Stomach (tissue), 4 donors: ENCODE measurements at regions not wholly inside any gene's neighbourhood (a gene's known extent, or its start where the extent isn't known, plus 50 kb on each side); places are given as distances from the start of the nearest gene placed in this dataset.
"Not testable (repeated sequence)": the region's sequence is repeated elsewhere in the genome, so short reads cannot be mapped to it uniquely, and the experiment has no call there.

Experiments used
- EP300 ChIP-seq: sonication (generic); formaldehyde crosslinking; IDR thresholded peaks from one replicate; pipeline ENCODE4 v1.6.1; 2017; ENCODE audit warnings: antibody characterized with exemption
- POLR2A ChIP-seq, 4 donors: fragments of 450-650 bp; IDR thresholded peaks; one replicate each; pipeline ENCODE4 v1.6.1; 2016; ENCODE audit warnings: antibody characterized with exemption in 4 of 4, control low read depth in 2 of 4, mild to moderate bottlenecking in 1 of 4, moderate library complexity in 1 of 4
- POLR2AphosphoS5 ChIP-seq, 3 donors: sonication (generic); formaldehyde crosslinking; IDR thresholded peaks; one replicate each; pipeline ENCODE4 v1.6.1; 2016; ENCODE audit warnings: antibody characterized with exemption in 3 of 3
- TF ChIP-seq, protein P1 (sequence below), 7 experiments: fragments of 450-650 bp in 4 of 7; fragments of 200-600 bp in 3 of 7; sonication (generic) in 3 of 7; IDR thresholded peaks; one replicate each; pipeline ENCODE4 v1.5.1; 2016 to 2019; ENCODE audit warnings: antibody characterized with exemption in 7 of 7, control low read depth in 2 of 7, mild to moderate bottlenecking in 1 of 7

DNA sequence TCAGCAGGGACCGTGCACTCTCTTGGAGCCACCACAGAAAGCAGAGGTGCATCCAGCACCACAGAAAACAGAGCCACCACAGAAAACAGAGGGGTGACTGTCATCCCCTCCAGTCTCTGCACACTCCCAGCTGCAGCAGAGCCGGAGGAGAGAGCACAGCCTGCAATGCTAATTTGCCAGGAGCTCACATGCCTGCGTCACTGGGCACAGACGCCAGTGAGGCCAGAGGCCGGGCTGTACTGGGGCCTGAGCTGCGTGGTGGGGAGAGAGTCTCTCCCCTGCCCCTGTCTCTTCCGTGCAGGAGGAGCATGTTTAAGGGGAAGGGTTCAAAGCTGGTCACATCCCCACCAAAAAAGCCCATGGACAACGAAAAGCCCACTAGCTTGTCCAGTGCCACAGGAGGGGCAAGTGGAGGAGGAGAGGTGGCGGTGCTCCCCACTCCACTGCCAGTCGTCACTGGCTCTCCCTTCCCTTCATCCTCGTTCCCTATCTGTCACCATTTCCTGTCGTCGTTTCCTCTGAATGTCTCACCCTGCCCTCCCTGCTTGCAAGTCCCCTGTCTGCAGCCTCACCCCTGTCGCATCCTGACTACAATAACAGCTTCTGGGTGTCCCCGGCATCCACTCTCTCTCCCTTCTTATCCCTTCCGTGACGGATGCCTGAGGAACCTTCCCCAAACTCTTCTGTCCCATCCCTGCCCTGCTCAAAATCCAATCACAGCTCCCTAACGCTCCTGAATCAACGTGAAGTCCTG is 260.0 kb downstream of the OR4F29 start:
- TF ChIP-seq, protein P1, sequence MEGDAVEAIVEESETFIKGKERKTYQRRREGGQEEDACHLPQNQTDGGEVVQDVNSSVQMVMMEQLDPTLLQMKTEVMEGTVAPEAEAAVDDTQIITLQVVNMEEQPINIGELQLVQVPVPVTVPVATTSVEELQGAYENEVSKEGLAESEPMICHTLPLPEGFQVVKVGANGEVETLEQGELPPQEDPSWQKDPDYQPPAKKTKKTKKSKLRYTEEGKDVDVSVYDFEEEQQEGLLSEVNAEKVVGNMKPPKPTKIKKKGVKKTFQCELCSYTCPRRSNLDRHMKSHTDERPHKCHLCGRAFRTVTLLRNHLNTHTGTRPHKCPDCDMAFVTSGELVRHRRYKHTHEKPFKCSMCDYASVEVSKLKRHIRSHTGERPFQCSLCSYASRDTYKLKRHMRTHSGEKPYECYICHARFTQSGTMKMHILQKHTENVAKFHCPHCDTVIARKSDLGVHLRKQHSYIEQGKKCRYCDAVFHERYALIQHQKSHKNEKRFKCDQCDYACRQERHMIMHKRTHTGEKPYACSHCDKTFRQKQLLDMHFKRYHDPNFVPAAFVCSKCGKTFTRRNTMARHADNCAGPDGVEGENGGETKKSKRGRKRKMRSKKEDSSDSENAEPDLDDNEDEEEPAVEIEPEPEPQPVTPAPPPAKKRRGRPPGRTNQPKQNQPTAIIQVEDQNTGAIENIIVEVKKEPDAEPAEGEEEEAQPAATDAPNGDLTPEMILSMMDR (IDR thresholded peaks at IDR 0.05): not testable (repeated sequence)
- TF ChIP-seq POLR2A (IDR thresholded peaks at IDR 0.05); POLR2AphosphoS5 (IDR thresholded peaks at IDR 0.05); EP300: not testable (repeated sequence)
